Panc1 (cell line): ENCODE measurements at regions not wholly inside any gene's neighbourhood (a gene's known extent, or its start where the extent isn't known, plus 50 kb on each side); places are given as distances from the start of the nearest gene placed in this dataset.

Source experiments
- ATAC-seq: fragments of 200-7000 bp; cut with Tn5 transposase; 2 replicates; pipeline ENCODE4 v1.9.1; 2020; ENCODE audit warnings: mild to moderate bottlenecking, moderate library complexity
- BruUV-seq: library from RNA; stranded (reverse); fragments of 400-500 nt; replicated peaks from 2 replicates; lab custom pipeline; 2021; lab: Mats Ljungman, UMichigan
- CTCF ChIA-PET: fragments of 300-600 bp; sonication (Branson Sonifier 250); formaldehyde crosslinking; loops from one replicate; lab custom pipeline; 2022; ENCODE audit warnings: antibody characterized with exemption; lab: Charles Lee
- POLR2A ChIA-PET: fragments of 300-600 bp; sonication (Branson Sonifier 250); formaldehyde crosslinking; loops from one replicate; lab custom pipeline; 2022; ENCODE audit warnings: antibody characterized with exemption; lab: Charles Lee
- DNase-seq: peaks from one replicate; pipeline ENCODE4 v3.0.0-alpha.2; 2010; ENCODE audit warnings: low read depth, low spot score
- H3K27ac ChIP-seq: 2 replicates; pipeline ENCODE4 v1.5.1; 2011; ENCODE audit warnings: mild to moderate bottlenecking, low read length, inconsistent platforms
- H3K27me3 ChIP-seq: fragments of 200-500 bp; sonication (Bioruptor generic); 2 replicates; pipeline ENCODE4 v1.6.0; 2014; ENCODE audit warnings: low read length, inconsistent platforms; ENCODE audit not compliant: control insufficient read depth, insufficient read depth
- H3K36me3 ChIP-seq: fragments of 200-500 bp; sonication (Bioruptor generic); 2 replicates; pipeline ENCODE4 v1.5.1; 2014; ENCODE audit warnings: inconsistent platforms, mild to moderate bottlenecking, low read length, moderate library complexity; ENCODE audit not compliant: control insufficient read depth, insufficient read depth
- H3K4me1 ChIP-seq: 2 replicates; pipeline ENCODE4 v1.5.1; 2011; ENCODE audit warnings: inconsistent platforms, mild to moderate bottlenecking, low read length, moderate library complexity; ENCODE audit not compliant: control insufficient read depth, insufficient read depth
- H3K4me3 ChIP-seq, 2 experiments: 2 replicates each; pipeline ENCODE4 v1.5.1; 2011 to 2012; ENCODE audit warnings: low read depth in 2 of 2, low read length in 2 of 2, mild to moderate bottlenecking in 2 of 2, inconsistent platforms in 1 of 2, moderate library complexity in 1 of 2
- H3K9me3 ChIP-seq: fragments of 200-500 bp; sonication (Bioruptor generic); 2 replicates; pipeline ENCODE4 v1.5.1; 2014; ENCODE audit warnings: low read depth, mild to moderate bottlenecking, inconsistent platforms, low read length, moderate library complexity; ENCODE audit not compliant: control insufficient read depth, insufficient read depth
- CTCF ChIP-seq: fragments of 450-650 bp; IDR thresholded peaks from 2 replicates; pipeline ENCODE4 v1.5.1; 2017; ENCODE audit warnings: mild to moderate bottlenecking
- POLR2AphosphoS5 ChIP-seq: IDR thresholded peaks from 2 replicates; pipeline ENCODE4 v1.6.1; 2012; ENCODE audit warnings: mild to moderate bottlenecking, low read depth, low read length, moderate library complexity
- REST ChIP-seq, 2 experiments: IDR thresholded peaks; 2 replicates each; pipeline ENCODE4 v1.6.1; 2011 to 2012; ENCODE audit warnings: low read depth in 2 of 2, control low read depth in 1 of 2, low read length in 1 of 2, mild to moderate bottlenecking in 1 of 2, moderate library complexity in 1 of 2; ENCODE audit not compliant: insufficient read depth in 1 of 2
- SIN3A ChIP-seq: IDR thresholded peaks from 2 replicates; pipeline ENCODE4 v1.6.1; 2012; ENCODE audit warnings: low read depth, mild to moderate bottlenecking, low read length, moderate library complexity, borderline replicate concordance; ENCODE audit not compliant: insufficient read depth
- TCF7L2 ChIP-seq: IDR thresholded peaks from 2 replicates; pipeline ENCODE4 v1.6.1; 2011; ENCODE audit warnings: mild to moderate bottlenecking, low read depth, low read length, inconsistent platforms
- in situ Hi-C: cut with HindIII; loops from 2 replicates; pipeline ENCODE4 v1.10.0; 2016; ENCODE audit warnings: low sequenced_read_pairs, low pct_unique_long_range_greater_than_20kb
- intact Hi-C: fragments of 100-400 bp; cut with micrococcal nuclease; formaldehyde crosslinking; loops from one replicate; pipeline ENCODE4 v1.10.0; 2022; ENCODE audit not compliant: unreplicated experiment

GRCh38 chr18:25563816-25564683 lies 212.1 kb upstream of the ZNF521 start:
- DNase-seq: no peak
- in situ Hi-C loops: no loop called here

GRCh38 chr18:25563346-25563745 lies 211.4 kb upstream of the ZNF521 start:
- BruUV-seq: no TSS peak
- intact Hi-C loops (no loop called here), in situ Hi-C loops (no loop called here)
- ChIA-PET POLR2A (no interaction called here), CTCF (no interaction called here)
- Histone ChIP-seq H3K4me3 (no peak overlapping the region), H3K9me3 (no peaks in the 10 kb centered on the region), H3K36me3 (no peaks in the 10 kb centered on the region), H3K27ac (no peak overlapping the region), H3K4me1 (no peaks in the 10 kb centered on the region), H3K27me3 (no peaks in the 10 kb centered on the region)
- ATAC-seq (no peak), DNase-seq (no peak)
- TF ChIP-seq TCF7L2 (no peak), POLR2AphosphoS5 (no peak), SIN3A (no peak), REST (IDR thresholded peaks at IDR 0.05; ENCODE audit: insufficient read depth in 1 of 2, low read depth in 2 of 2, low read length in 1 of 2) (no peak), CTCF (no peak)

More at GRCh38 chr18:25563816-25564683, 212.1 kb upstream of the ZNF521 start:
- TF ChIP-seq REST (IDR thresholded peaks at IDR 0.05; ENCODE audit: insufficient read depth in 1 of 2, low read depth in 2 of 2, low read length in 1 of 2) (no peak), CTCF (no peak), POLR2AphosphoS5 (no peak), SIN3A (no peak), TCF7L2 (no peak)
- no peak overlapping the region for H3K27ac ChIP-seq
- no peaks in the 10 kb centered on the region for H3K4me1 ChIP-seq
- no peaks in the 10 kb centered on the region for H3K27me3 ChIP-seq
- BruUV-seq: no TSS peak
- intact Hi-C loops: no loop called here
- no peak overlapping the region for H3K4me3 ChIP-seq
- H3K9me3 ChIP-seq: no peaks in the 10 kb centered on the region
- CTCF ChIA-PET: no interaction called here
- no peak for ATAC-seq
- no peaks in the 10 kb centered on the region for H3K36me3 ChIP-seq
- POLR2A ChIA-PET: no interaction called here
